GM23338 (cell line): ENCODE measurements at regions not wholly inside any gene's neighbourhood (a gene's known extent, or its start where the extent isn't known, plus 50 kb on each side); places are given as distances from the start of the nearest gene placed in this dataset.

Source experiments
- ATAC-seq: fragments of 200-7000 bp; cut with Tn5 transposase; 3 replicates; pipeline ENCODE4 v1.9.1; 2020
- DNase-seq: peaks from one replicate; pipeline ENCODE4 v3.0.0-alpha.2; 2015; ENCODE audit warnings: low spot score
- H2AFZ ChIP-seq: fragments of 200-600 bp; sonication (generic); 2 replicates; pipeline ENCODE4 v1.8.0; 2016; ENCODE audit warnings: antibody characterized with exemption, mild to moderate bottlenecking, moderate library complexity
- H3F3A ChIP-seq: fragments of 200-600 bp; sonication (generic); replicated peaks from 2 replicates; pipeline ENCODE4 v1.8.0; 2017; ENCODE audit warnings: antibody characterized with exemption, mixed run types, low read depth
- H3K27ac ChIP-seq: fragments of 200-600 bp; sonication (generic); 2 replicates; pipeline ENCODE4 v1.6.1; 2016; ENCODE audit warnings: low read depth
- H3K27me3 ChIP-seq: fragments of 200-600 bp; sonication (generic); 2 replicates; pipeline ENCODE4 v1.8.0; 2016; ENCODE audit warnings: mild to moderate bottlenecking, mixed run types, moderate library complexity; ENCODE audit not compliant: insufficient read depth
- H3K36me3 ChIP-seq: fragments of 200-600 bp; sonication (generic); 2 replicates; pipeline ENCODE4 v1.8.0; 2016; ENCODE audit warnings: mild to moderate bottlenecking; ENCODE audit not compliant: insufficient read depth
- H3K4me1 ChIP-seq: fragments of 200-600 bp; sonication (generic); 2 replicates; pipeline ENCODE4 v1.8.0; 2016; ENCODE audit warnings: mild to moderate bottlenecking, moderate library complexity; ENCODE audit not compliant: insufficient read depth
- H3K4me2 ChIP-seq: fragments of 200-600 bp; sonication (generic); 2 replicates; pipeline ENCODE4 v1.7.1; 2017; ENCODE audit warnings: mixed run types
- H3K4me3 ChIP-seq: fragments of 200-600 bp; sonication (generic); 2 replicates; pipeline ENCODE4 v1.6.1; 2016; ENCODE audit warnings: mixed run types
- H3K79me2 ChIP-seq: fragments of 200-600 bp; sonication (generic); replicated peaks from 2 replicates; pipeline ENCODE4 v1.8.0; 2017; ENCODE audit warnings: mild to moderate bottlenecking; ENCODE audit not compliant: insufficient read depth
- H3K9me2 ChIP-seq: fragments of 200-600 bp; sonication (generic); 2 replicates; pipeline ENCODE4 v1.8.0; 2017; ENCODE audit not compliant: insufficient read depth
- H4K20me1 ChIP-seq: fragments of 200-600 bp; sonication (generic); replicated peaks from 2 replicates; pipeline ENCODE4 v1.8.0; 2017; ENCODE audit warnings: mild to moderate bottlenecking; ENCODE audit not compliant: insufficient read depth
- H3K27ac Mint-ChIP-seq: 2 replicates; pipeline ENCODE4 v1.8.0; 2020; ENCODE audit warnings: inconsistent platforms, mild to moderate bottlenecking, moderate library complexity, mixed read lengths
- H3K27me3 Mint-ChIP-seq: 3 replicates; pipeline ENCODE4 v1.8.0; 2022; ENCODE audit warnings: low read depth, mild to moderate bottlenecking, moderate library complexity, mixed read lengths, inconsistent platforms; ENCODE audit not compliant: insufficient read depth, poor library complexity
- H3K36me3 Mint-ChIP-seq: 3 replicates; pipeline ENCODE4 v1.8.0; 2021; ENCODE audit warnings: low read depth, mild to moderate bottlenecking, inconsistent platforms, moderate library complexity, mixed read lengths
- H3K4me1 Mint-ChIP-seq: 3 replicates; pipeline ENCODE4 v1.8.0; 2020; ENCODE audit warnings: mild to moderate bottlenecking, inconsistent platforms, mixed read lengths
- H3K4me3 Mint-ChIP-seq: 3 replicates; pipeline ENCODE4 v1.8.0; 2021; ENCODE audit warnings: moderate library complexity, mild to moderate bottlenecking, inconsistent platforms, mixed read lengths
- H3K9me3 Mint-ChIP-seq: 3 replicates; pipeline ENCODE4 v1.8.0; 2020; ENCODE audit warnings: moderate library complexity, mild to moderate bottlenecking, inconsistent platforms, mixed read lengths
- CTCF ChIP-seq, 2 experiments: fragments of 200-600 bp in 1 of 2; sonication (generic) in 1 of 2; conservative IDR thresholded peaks; 2 replicates each; pipeline versions ENCODE4 v1.5.1 to v1.6.1; 2016 to 2017; ENCODE audit warnings: antibody characterized with exemption in 2 of 2, low read depth in 2 of 2, mild to moderate bottlenecking in 2 of 2, moderate library complexity in 1 of 2
- EZH2phosphoT487 ChIP-seq: fragments of 200-600 bp; sonication (generic); IDR thresholded peaks from one replicate; pipeline ENCODE4 v1.8.1; 2018; ENCODE audit warnings: antibody characterized with exemption; ENCODE audit not compliant: unreplicated experiment
- JUNB ChIP-seq: IDR thresholded peaks from one replicate; pipeline ENCODE4 v1.6.1; 2016; ENCODE audit warnings: antibody characterized with exemption; ENCODE audit not compliant: unreplicated experiment
- ZNF114 ChIP-seq: fragments of 250-450 bp; sonication (Bioruptor Pico); IDR thresholded peaks from 2 replicates; pipeline ENCODE4 v1.5.0; 2020; ENCODE audit warnings: mild to moderate bottlenecking, moderate library complexity
- ZNF462 ChIP-seq: fragments of 250-450 bp; sonication (Bioruptor Pico); IDR thresholded peaks from 2 replicates; pipeline ENCODE4 v1.5.0; 2020; ENCODE audit warnings: mild to moderate bottlenecking, moderate library complexity

GRCh38 chr1:163820766-163821165 lies 499.0 kb downstream of the NUF2 start:
- H3K27me3 Mint-ChIP-seq: no peaks in the 10 kb centered on the region

GRCh38 chr1:163821679-163822078 lies 499.9 kb downstream of the NUF2 start:
- Histone ChIP-seq H3K27me3 (no peaks in the 10 kb centered on the region), H3K79me2 (no peaks in the 10 kb centered on the region), H4K20me1 (no peaks in the 10 kb centered on the region), H3K9me2 (peaks cover 14% of the 10 kb centered on the region), H3K4me1 (no peaks in the 10 kb centered on the region), H2AFZ (no peak overlapping the region), H3F3A (no peaks in the 10 kb centered on the region), H3K4me3 (no peak overlapping the region), H3K36me3 (no peaks in the 10 kb centered on the region), H3K27ac (no peak overlapping the region), H3K4me2 (no peak overlapping the region)
- no peak overlapping the region for H3K4me3 Mint-ChIP-seq
- H3K9me3 Mint-ChIP-seq: no peaks in the 10 kb centered on the region
- no peaks in the 10 kb centered on the region for H3K36me3 Mint-ChIP-seq
- no peak for ATAC-seq
- DNase-seq: no peak
- no peak overlapping the region for H3K27ac Mint-ChIP-seq
- H3K4me1 Mint-ChIP-seq: no peaks in the 10 kb centered on the region
- no peaks in the 10 kb centered on the region for H3K27me3 Mint-ChIP-seq
- TF ChIP-seq EZH2phosphoT487 (no peak), JUNB (no peak), ZNF462 (no peak), CTCF (conservative IDR thresholded peaks at IDR 0.05; ENCODE audit: low read depth in 2 of 2) (no peak), ZNF114 (CRISPR knock-in tag) (no peak)

More at GRCh38 chr1:163820766-163821165, 499.0 kb downstream of the NUF2 start:
- Histone ChIP-seq H3K27me3 (no peaks in the 10 kb centered on the region), H3K36me3 (no peaks in the 10 kb centered on the region), H3K27ac (no peak overlapping the region), H3K79me2 (no peaks in the 10 kb centered on the region), H3K4me1 (no peaks in the 10 kb centered on the region), H3K4me2 (no peak overlapping the region), H2AFZ (peak overlapping the region; percentile 85), H4K20me1 (no peaks in the 10 kb centered on the region), H3K4me3 (no peak overlapping the region), H3K9me2 (peaks cover 16% of the 10 kb centered on the region), H3F3A (no peaks in the 10 kb centered on the region)
- TF ChIP-seq EZH2phosphoT487 (no peak), CTCF (conservative IDR thresholded peaks at IDR 0.05; ENCODE audit: low read depth in 2 of 2) (peak in 1 of 2 experiments; percentile 33; a peak in 1 of 4 replicates)
- Mint-ChIP-seq H3K4me3 (no peak overlapping the region), H3K27ac (no peak overlapping the region), H3K4me1 (no peaks in the 10 kb centered on the region), H3K36me3 (no peaks in the 10 kb centered on the region), H3K9me3 (no peaks in the 10 kb centered on the region)
- ATAC-seq: no peak
- DNase-seq: peak; percentile 11
